ENCODE measurements at regions not wholly inside any gene's neighbourhood (a gene's known extent, or its start where the extent isn't known, plus 50 kb on each side); places are given as distances from the start of the nearest gene placed in this dataset.

GRCh38 chr12:31877884-31878283 is 81.3 kb upstream of the RESF1 start:
- no peak for TF ChIP-seq CTCF (IDR thresholded peaks at IDR 0.05; ENCODE audit: extremely low read depth in 1 of 2, insufficient read depth in 1 of 2, low read depth in 1 of 2, low read length in 2 of 2)
- no peak for TF ChIP-seq POLR2A (IDR thresholded peaks at IDR 0.05; ENCODE audit: low read depth, low read length)
- TF ChIP-seq MAX (IDR thresholded peaks at IDR 0.05; ENCODE audit: insufficient read depth, insufficient read length) = no peak
- TF ChIP-seq JUN (IDR thresholded peaks at IDR 0.05; ENCODE audit: borderline replicate concordance, insufficient read depth, insufficient read length, low read depth) = no peak
- TF ChIP-seq EZH2 (IDR thresholded peaks at IDR 0.05; ENCODE audit: borderline replicate concordance, low read depth, low read length, severe bottlenecking) = no peak
- TF ChIP-seq POLR2AphosphoS5 (IDR thresholded peaks at IDR 0.05; ENCODE audit: insufficient read depth, low read depth, low read length) = no peak
- no peak for TF ChIP-seq GATA2 (IDR thresholded peaks at IDR 0.05; ENCODE audit: insufficient read depth, insufficient read length, low read depth, low read length)

All from endothelial cell of umbilical vein (primary cell).